IPS-18a (cell line): ENCODE measurements at regions not wholly inside any gene's neighbourhood (a gene's known extent, or its start where the extent isn't known, plus 50 kb on each side); places are given as distances from the start of the nearest gene placed in this dataset.
A peak's percentile ranks its signal among the peaks of the same experiment; 100 is the strongest.

Source experiments
- H3K27ac ChIP-seq: one replicate; pipeline ENCODE4 v1.5.1; 2013; ENCODE audit warnings: low read length
- H3K27me3 ChIP-seq: one replicate; pipeline ENCODE4 v1.6.1; 2013; ENCODE audit warnings: mild to moderate bottlenecking, low read length; ENCODE audit not compliant: control insufficient read depth, insufficient read depth
- H3K36me3 ChIP-seq: one replicate; pipeline ENCODE4 v1.6.1; 2013; ENCODE audit warnings: low read depth, low read length; ENCODE audit not compliant: control insufficient read depth
- H3K4me1 ChIP-seq: one replicate; pipeline ENCODE4 v1.6.1; 2013; ENCODE audit warnings: low read depth, low read length; ENCODE audit not compliant: control insufficient read depth
- H3K4me3 ChIP-seq: one replicate; pipeline ENCODE4 v1.5.1; 2013; ENCODE audit warnings: low read length
- H3K9ac ChIP-seq: one replicate; pipeline ENCODE4 v1.6.1; 2013; ENCODE audit warnings: mild to moderate bottlenecking, low read length, moderate library complexity
- H3K9me3 ChIP-seq: one replicate; pipeline ENCODE4 v1.6.1; 2013; ENCODE audit warnings: low read depth, low read length; ENCODE audit not compliant: control insufficient read depth

GRCh38 chr14:104289507-104289906 is 151.1 kb downstream of the KIF26A start:
- Histone ChIP-seq H3K36me3 (no peaks in the 10 kb centered on the region), H3K27me3 (no peaks in the 10 kb centered on the region), H3K9me3 (no peaks in the 10 kb centered on the region), H3K9ac (no peak overlapping the region), H3K4me1 (peaks cover 20% of the 10 kb centered on the region), H3K27ac (no peak overlapping the region), H3K4me3 (no peak overlapping the region)

DNA sequence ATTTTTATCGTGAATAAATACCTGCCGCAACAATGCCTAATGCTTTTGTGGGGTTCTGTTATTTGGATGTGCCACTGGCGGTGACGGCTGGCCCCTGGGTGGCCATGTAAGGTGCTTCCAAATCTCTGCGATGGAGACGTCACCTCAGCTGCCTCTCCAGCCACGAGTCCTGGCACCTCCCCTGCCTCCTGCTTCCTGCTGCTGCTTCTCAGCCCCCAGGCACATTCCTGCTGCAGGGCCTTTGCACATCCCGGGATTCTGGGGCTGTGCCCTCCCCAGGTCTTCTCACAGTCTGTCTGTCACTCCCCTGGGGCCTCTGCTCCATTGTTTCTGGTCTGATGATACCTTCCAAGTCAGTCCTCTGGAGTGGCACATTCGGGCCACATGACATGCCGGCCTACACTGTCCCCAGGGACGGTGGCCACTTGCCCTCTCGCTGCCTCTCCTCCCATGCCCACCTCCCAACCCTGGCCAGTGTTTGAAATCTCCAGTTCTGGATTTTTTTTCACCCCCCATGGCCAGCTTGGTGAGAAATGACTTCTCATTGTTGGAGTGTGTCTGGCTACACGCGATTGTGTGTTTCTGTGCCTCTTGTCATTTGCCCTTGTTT is 151.8 kb downstream of the KIF26A start:
- Histone ChIP-seq H3K27ac (no peak overlapping the region), H3K9me3 (no peaks in the 10 kb centered on the region), H3K4me3 (no peak overlapping the region), H3K4me1 (peaks cover 20% of the 10 kb centered on the region), H3K27me3 (no peaks in the 10 kb centered on the region), H3K9ac (no peak overlapping the region), H3K36me3 (no peaks in the 10 kb centered on the region)

GRCh38 chr14:104290756-104291122 is 152.4 kb downstream of the KIF26A start:
- no peak overlapping the region for H3K4me3 ChIP-seq
- H3K9ac ChIP-seq: no peak overlapping the region
- H3K4me1 ChIP-seq: peaks cover 20% of the 10 kb centered on the region
- H3K27ac ChIP-seq: no peak overlapping the region
- H3K9me3 ChIP-seq: no peaks in the 10 kb centered on the region
- no peaks in the 10 kb centered on the region for H3K36me3 ChIP-seq
- no peaks in the 10 kb centered on the region for H3K27me3 ChIP-seq

DNA sequence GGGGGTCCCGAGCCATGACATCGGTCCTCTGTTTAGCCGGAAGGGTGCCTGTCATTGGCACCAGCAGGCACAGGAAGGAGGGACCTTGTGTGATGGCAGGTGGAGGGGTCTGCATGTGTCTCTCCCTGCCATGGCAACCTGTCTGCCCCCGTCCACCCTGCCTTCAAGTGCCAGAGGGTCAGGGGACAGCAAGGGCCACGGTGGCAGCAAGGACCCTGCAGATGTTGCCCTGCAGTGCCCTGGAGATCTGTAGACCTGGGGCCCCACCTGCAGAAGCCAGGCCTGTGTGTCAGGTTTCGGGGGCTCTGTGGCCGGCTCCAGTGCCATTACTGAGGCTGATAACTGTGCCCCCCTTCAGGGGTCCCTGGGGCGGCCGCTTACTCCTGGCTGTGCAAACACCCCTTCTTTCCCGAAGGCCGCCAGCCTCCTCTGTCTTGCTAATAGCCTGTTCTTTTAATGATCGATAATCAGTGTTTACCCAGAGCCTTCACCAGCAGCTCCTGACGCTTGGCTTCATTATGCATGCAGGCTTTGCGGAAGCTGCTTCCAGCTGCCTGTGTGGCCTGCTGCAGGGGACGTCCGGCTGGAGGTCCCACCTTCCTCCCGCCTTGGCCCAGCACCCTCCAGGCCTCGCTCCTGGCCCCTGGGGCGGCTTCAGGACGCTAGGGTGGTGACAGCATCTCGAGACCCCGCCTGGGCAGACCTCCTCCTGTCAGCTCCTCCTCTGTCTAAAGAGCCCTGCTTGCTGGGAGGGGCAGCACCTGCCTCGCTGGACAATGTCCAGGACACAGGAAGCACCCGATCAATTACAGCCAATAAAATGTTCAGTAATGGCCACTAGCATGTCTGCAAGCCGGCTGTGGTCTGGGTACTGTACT is 153.0 kb downstream of the KIF26A start:
- Histone ChIP-seq H3K27me3 (no peaks in the 10 kb centered on the region), H3K27ac (no peak overlapping the region), H3K4me3 (peak overlapping the region; percentile 28), H3K4me1 (peaks cover 20% of the 10 kb centered on the region), H3K9ac (no peak overlapping the region), H3K36me3 (no peaks in the 10 kb centered on the region), H3K9me3 (no peaks in the 10 kb centered on the region)

GRCh38 chr14:104292084-104292970 is 153.9 kb downstream of the KIF26A start:
- no peak overlapping the region for H3K9ac ChIP-seq

GRCh38 chr14:104293231-104293841 is 154.9 kb downstream of the KIF26A start:
- Histone ChIP-seq H3K4me3 (no peak overlapping the region), H3K36me3 (no peaks in the 10 kb centered on the region), H3K4me1 (peaks cover 20% of the 10 kb centered on the region), H3K27me3 (no peaks in the 10 kb centered on the region), H3K27ac (no peak overlapping the region), H3K9me3 (no peaks in the 10 kb centered on the region), H3K9ac (no peak overlapping the region)

More at GRCh38 chr14:104292084-104292970, 153.9 kb downstream of the KIF26A start:
- Histone ChIP-seq H3K36me3 (no peaks in the 10 kb centered on the region), H3K9me3 (no peaks in the 10 kb centered on the region), H3K4me1 (peaks cover 20% of the 10 kb centered on the region), H3K27me3 (no peaks in the 10 kb centered on the region), H3K27ac (no peak overlapping the region), H3K4me3 (no peak overlapping the region)

DNA sequence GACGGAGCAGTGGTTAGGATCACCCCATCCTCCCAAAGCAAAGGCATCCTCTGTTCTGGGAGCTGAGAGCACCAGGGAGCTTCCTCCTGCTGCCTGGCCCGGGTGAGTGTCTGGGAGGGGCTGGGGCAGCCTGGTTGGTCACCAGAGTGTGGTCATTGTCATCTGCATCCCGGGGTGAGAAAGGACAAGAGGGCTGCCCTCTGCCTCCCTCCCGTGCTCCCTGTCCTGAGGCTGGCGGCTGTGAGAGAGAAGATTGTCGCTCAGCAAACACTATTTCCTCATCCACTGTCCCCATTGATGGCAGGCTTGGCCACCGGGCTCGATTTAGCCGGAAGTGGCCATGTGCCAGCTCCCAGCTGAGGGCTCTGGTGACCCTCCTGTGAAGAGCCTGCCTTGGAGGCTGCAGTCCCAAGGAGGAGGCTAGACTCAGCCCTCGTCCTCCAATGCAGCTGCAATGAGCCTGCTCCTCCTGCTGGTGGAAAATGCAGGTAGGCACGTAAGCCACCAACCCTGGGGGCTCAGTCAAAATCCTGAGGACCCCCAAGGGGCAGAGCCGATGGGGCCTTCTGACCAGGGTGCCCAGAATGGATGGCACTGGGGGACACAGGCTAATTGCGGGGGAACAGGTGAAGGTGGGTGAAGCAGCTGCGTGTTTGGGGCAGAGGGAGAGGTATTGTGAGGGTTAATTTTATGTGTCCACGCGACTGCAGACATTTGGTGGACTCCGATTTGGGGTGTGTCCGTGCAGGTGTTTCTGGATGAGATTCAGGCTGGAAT is 155.7 kb downstream of the KIF26A start:
- peaks cover 20% of the 10 kb centered on the region for H3K4me1 ChIP-seq
- H3K4me3 ChIP-seq: no peak overlapping the region
- H3K27ac ChIP-seq: no peak overlapping the region
- H3K9me3 ChIP-seq: no peaks in the 10 kb centered on the region
- no peaks in the 10 kb centered on the region for H3K27me3 ChIP-seq
- H3K36me3 ChIP-seq: no peaks in the 10 kb centered on the region
- no peak overlapping the region for H3K9ac ChIP-seq

DNA sequence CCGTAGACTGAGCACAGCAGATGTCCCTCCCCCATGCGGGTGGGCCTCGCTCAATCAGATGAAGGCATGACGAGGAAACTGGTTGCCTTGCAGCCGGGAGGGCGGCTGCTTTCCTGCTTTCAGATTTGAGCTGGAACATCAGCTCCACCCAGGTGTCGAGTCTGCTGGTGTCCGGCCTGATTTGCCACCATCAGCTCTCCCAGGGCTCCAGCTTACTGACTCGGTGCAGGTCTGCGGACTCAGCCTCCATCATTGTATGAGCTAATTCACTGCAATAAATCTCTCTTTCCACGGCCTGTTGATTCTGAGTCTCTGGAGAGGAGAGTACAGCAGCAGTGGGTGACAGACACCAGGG is 156.2 kb downstream of the KIF26A start:
- Histone ChIP-seq H3K9ac (no peak overlapping the region), H3K4me1 (peaks cover 20% of the 10 kb centered on the region)

DNA sequence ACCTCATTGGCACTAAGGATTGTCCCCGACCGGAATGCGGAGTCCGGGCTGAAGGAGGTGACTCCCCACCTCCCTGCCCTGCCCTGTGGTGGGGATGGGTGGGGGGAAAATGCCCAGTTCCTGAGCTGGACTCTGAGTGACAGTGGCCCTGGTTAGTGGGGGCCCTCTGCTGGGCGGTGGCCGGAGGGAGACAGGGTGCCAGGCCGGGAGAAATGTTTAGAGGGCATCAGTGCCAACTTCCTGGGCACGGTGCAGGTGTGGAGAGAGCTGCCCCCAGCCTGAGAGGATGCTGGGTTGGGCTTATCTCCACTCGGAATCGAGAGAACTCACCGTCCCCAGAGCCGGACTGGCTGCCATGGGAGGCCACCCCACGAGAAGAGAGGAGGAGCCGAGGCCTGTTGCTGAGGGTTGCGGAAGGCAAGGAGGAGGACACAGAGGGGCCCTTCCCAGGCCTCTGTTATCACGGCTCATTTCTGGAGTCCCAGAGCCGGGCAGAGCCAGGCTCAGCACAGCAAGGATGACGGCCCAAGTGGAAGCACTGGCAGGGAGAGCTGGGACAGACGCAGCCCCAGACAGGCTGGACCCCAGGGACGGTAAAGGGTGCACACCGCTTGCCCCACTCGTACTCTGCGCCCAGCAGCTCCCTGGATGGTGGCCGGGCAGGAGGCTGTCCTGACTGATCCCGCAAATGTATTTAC is 156.7 kb downstream of the KIF26A start:
- no peaks in the 10 kb centered on the region for H3K36me3 ChIP-seq
- H3K4me1 ChIP-seq: peaks cover 20% of the 10 kb centered on the region
- no peaks in the 10 kb centered on the region for H3K9me3 ChIP-seq

More for the DNA sequence above, 156.2 kb downstream of the KIF26A start:
- Histone ChIP-seq H3K9me3 (no peaks in the 10 kb centered on the region), H3K27me3 (no peaks in the 10 kb centered on the region), H3K4me3 (no peak overlapping the region), H3K27ac (no peak overlapping the region), H3K36me3 (no peaks in the 10 kb centered on the region)

DNA sequence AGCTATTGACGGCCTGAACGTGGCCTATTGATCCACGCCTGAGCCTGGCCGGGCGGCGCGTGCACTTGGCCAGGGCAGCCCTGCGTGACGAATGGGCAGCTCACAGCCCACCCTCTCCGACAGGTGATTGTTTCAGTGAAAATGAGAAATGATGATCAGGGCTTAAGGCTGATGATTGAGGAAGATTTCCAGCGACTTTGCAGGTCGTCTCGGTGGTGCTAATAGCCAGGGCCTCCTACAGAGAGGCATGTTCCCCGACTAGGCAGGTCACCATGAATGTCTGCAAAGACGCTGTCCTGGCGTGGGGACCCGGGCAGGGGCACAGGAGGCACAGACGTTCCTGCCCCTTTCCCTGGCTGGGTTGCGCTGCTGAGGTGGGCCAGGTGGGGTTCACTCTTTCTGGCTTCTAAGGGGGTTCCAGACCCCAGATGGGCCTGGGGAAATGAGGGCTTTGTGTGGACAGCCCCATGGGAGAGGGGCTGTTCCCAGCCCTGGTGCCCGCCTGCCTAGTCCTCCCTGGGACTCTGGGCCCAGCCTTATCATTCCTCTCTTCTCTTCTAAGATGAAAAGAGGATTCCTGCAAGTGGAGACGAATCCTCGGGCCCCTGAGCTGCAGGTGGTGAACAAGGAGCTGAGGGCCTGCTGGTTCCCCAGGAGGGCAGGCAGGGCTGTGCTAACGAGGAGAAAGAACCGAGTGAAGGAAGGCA is 157.4 kb downstream of the KIF26A start:
- Histone ChIP-seq H3K9me3 (no peaks in the 10 kb centered on the region), H3K27me3 (no peaks in the 10 kb centered on the region), H3K4me3 (no peak overlapping the region), H3K9ac (no peak overlapping the region), H3K4me1 (peaks cover 13% of the 10 kb centered on the region), H3K36me3 (no peaks in the 10 kb centered on the region), H3K27ac (no peak overlapping the region)

More for the DNA sequence above, 156.7 kb downstream of the KIF26A start:
- no peak overlapping the region for H3K27ac ChIP-seq
- H3K9ac ChIP-seq: no peak overlapping the region
- H3K27me3 ChIP-seq: no peaks in the 10 kb centered on the region
- H3K4me3 ChIP-seq: no peak overlapping the region
